T-cell (primary cell): ENCODE measurements at regions not wholly inside any gene's neighbourhood (a gene's known extent, or its start where the extent isn't known, plus 50 kb on each side); places are given as distances from the start of the nearest gene placed in this dataset.
"Not testable (repeated sequence)": the region's sequence is repeated elsewhere in the genome, so short reads cannot be mapped to it uniquely, and the experiment has no call there.

Experiments
- ATAC-seq, 4 experiments: fragments of 200-7000 bp in 3 of 4; fragments of 150-1000 bp in 1 of 4; cut with Tn5 transposase; replicated peaks in 1 of 4; 1 replicate in 3 of 4; 2 replicates in 1 of 4; pipeline ENCODE4 v1.10.0; 2021; ENCODE audit warnings: moderate library complexity in 3 of 4, mild to moderate bottlenecking in 2 of 4, moderate number of reproducible peaks in 1 of 4
- CTCF ChIA-PET, 2 donors: fragments of 300-600 bp; sonication (Branson Sonifier 250); formaldehyde crosslinking; loops; one replicate each; lab custom pipeline; 2022; ENCODE audit warnings: antibody characterized with exemption in 2 of 2; lab: Charles Lee
- POLR2A ChIA-PET, 2 donors: fragments of 300-600 bp; sonication (Branson Sonifier 250); formaldehyde crosslinking; loops; one replicate each; lab custom pipeline; 2022; ENCODE audit warnings: antibody characterized with exemption in 2 of 2; lab: Charles Lee
- DNase-seq, 35 experiments: peaks; one replicate each; pipeline versions ENCODE4 v3.0.0 to v3.0.0-alpha.2; 2013 to 2023
- H3K27ac ChIP-seq: one replicate; pipeline ENCODE4 v1.5.1; 2013; ENCODE audit warnings: low read length
- H3K27me3 ChIP-seq, 2 experiments: replicated peaks in 1 of 2; 1 replicate in 1 of 2; 2 replicates in 1 of 2; pipeline versions ENCODE4 v1.6.1 to v1.7.0; 2013; ENCODE audit warnings: low read length in 1 of 2, mixed read lengths in 1 of 2; ENCODE audit not compliant: control insufficient read depth in 2 of 2, insufficient read depth in 2 of 2; ENCODE audit errors: extremely low read depth in 1 of 2
- H3K36me3 ChIP-seq, 2 donors: 1 replicate in 1 of 2; 2 replicates in 1 of 2; pipeline versions ENCODE4 v1.6.1 to v1.7.0; 2013; ENCODE audit warnings: low read length in 1 of 2; ENCODE audit not compliant: control insufficient read depth in 2 of 2, insufficient read depth in 1 of 2; ENCODE audit errors: extremely low read depth in 1 of 2
- H3K4me1 ChIP-seq, 2 experiments: 1 replicate in 1 of 2; 2 replicates in 1 of 2; pipeline versions ENCODE4 v1.6.1 to v1.7.0; 2013; ENCODE audit warnings: low read length in 2 of 2, mixed read lengths in 1 of 2; ENCODE audit not compliant: insufficient read depth in 2 of 2, control insufficient read depth in 1 of 2; ENCODE audit errors: extremely low read depth in 1 of 2
- H3K4me3 ChIP-seq, 2 donors: 1 replicate in 1 of 2; 2 replicates in 1 of 2; pipeline versions ENCODE4 v1.5.1 to v1.7.0; 2013; ENCODE audit warnings: mild to moderate bottlenecking in 2 of 2, low read length in 1 of 2, moderate library complexity in 1 of 2; ENCODE audit not compliant: control insufficient read depth in 1 of 2; ENCODE audit errors: extremely low read depth in 1 of 2
- H3K9me3 ChIP-seq: 2 replicates; pipeline ENCODE4 v1.7.0; 2013
- H3K27ac Mint-ChIP-seq, 2 donors: one replicate each; pipeline ENCODE4 v1.8.0; 2020 to 2021; ENCODE audit warnings: mild to moderate bottlenecking in 2 of 2, mixed read lengths in 2 of 2
- H3K27me3 Mint-ChIP-seq, 2 donors: one replicate each; pipeline ENCODE4 v1.8.0; 2021 to 2022; ENCODE audit warnings: mixed read lengths in 2 of 2
- H3K36me3 Mint-ChIP-seq: one replicate; pipeline ENCODE4 v1.8.0; 2021; ENCODE audit warnings: mixed read lengths
- H3K4me1 Mint-ChIP-seq, 3 donors: one replicate each; pipeline ENCODE4 v1.8.0; 2020 to 2022; ENCODE audit warnings: mixed read lengths in 3 of 3, mild to moderate bottlenecking in 1 of 3
- H3K4me3 Mint-ChIP-seq, 3 donors: one replicate each; pipeline ENCODE4 v1.8.0; 2020 to 2022; ENCODE audit warnings: mild to moderate bottlenecking in 3 of 3, mixed read lengths in 3 of 3, moderate library complexity in 3 of 3
- H3K9me3 Mint-ChIP-seq, 3 donors: one replicate each; pipeline ENCODE4 v1.8.0; 2020 to 2022; ENCODE audit warnings: mixed read lengths in 3 of 3
- WGBS: methylation state at CpG from one replicate; pipeline ENCODE4 v1.1.5; 2013; ENCODE audit warnings: missing lambda C conversion rate; ENCODE audit not compliant: insufficient coverage; 5-methylcytosine and 5-hydroxymethylcytosine counted together

GRCh38 chr3:10647376-10647775 is 142.0 kb upstream of the ATP2B2 start:
- no peaks in the 10 kb centered on the region for H3K4me1 ChIP-seq
- CTCF ChIA-PET, result no interaction called here
- no peaks in the 10 kb centered on the region for H3K4me1 Mint-ChIP-seq
- H3K36me3 Mint-ChIP-seq, result no peaks in the 10 kb centered on the region
- H3K27me3 ChIP-seq, result peaks cover 0 to 11% of the 10 kb centered on the region in 2 experiments
- DNase-seq, result no peak
- no peak overlapping the region for H3K4me3 Mint-ChIP-seq
- no peak for ATAC-seq
- H3K27ac ChIP-seq, result no peak overlapping the region
- peaks cover 0 to 6% (median 0%) of the 10 kb centered on the region in 3 donors for H3K9me3 Mint-ChIP-seq
- H3K9me3 ChIP-seq, result no peaks in the 10 kb centered on the region
- H3K36me3 ChIP-seq, result no peaks in the 10 kb centered on the region
- H3K27ac Mint-ChIP-seq, result no peak overlapping the region
- no peak overlapping the region for H3K4me3 ChIP-seq
- POLR2A ChIA-PET, result no interaction called here
- H3K27me3 Mint-ChIP-seq, result peaks cover 5 to 22% of the 10 kb centered on the region in 2 donors
- 96% methylated on average over 5 of the region's 5 CpGs for WGBS

- ChIA-PET CTCF (no interaction called here), POLR2A (no interaction called here)
- Histone ChIP-seq H3K27ac (no peak overlapping the region), H3K27me3 (peaks cover 0 to 8% of the 10 kb centered on the region in 2 experiments), H3K4me1 (no peaks in the 10 kb centered on the region), H3K9me3 (no peaks in the 10 kb centered on the region), H3K4me3 (no peak overlapping the region), H3K36me3 (no peaks in the 10 kb centered on the region)
- Mint-ChIP-seq H3K9me3 (peaks cover 0 to 6% (median 0%) of the 10 kb centered on the region in 3 donors), H3K27me3 (peaks cover 5 to 19% of the 10 kb centered on the region in 2 donors), H3K36me3 (no peaks in the 10 kb centered on the region), H3K4me1 (no peaks in the 10 kb centered on the region), H3K4me3 (no peak overlapping the region), H3K27ac (no peak overlapping the region)
- DNase-seq (no peak), ATAC-seq (no peak)
- WGBS, result 75% methylated on average over 4 of the region's 4 CpGs
These were observed 142.8 kb upstream of the ATP2B2 start for GRCh38 chr3:10648181-10648580.

- DNase-seq, ATAC-seq, H3K4me3 Mint-ChIP-seq, CTCF ChIA-PET, H3K36me3 Mint-ChIP-seq, H3K4me1 ChIP-seq, H3K36me3 ChIP-seq, POLR2A ChIA-PET, H3K4me3 ChIP-seq, H3K9me3 ChIP-seq, H3K4me1 Mint-ChIP-seq, H3K27me3 ChIP-seq, H3K27ac Mint-ChIP-seq, H3K27ac ChIP-seq, H3K9me3 Mint-ChIP-seq: not testable (repeated sequence)
- no CpG with 5 or more reads among the region's 1 CpG for WGBS
- H3K27me3 Mint-ChIP-seq, result peaks cover 8 to 15% of the 10 kb centered on the region in 2 donors
These were observed 144.1 kb upstream of the ATP2B2 start for GRCh38 chr3:10649463-10649862.

- Mint-ChIP-seq H3K27ac (no peak overlapping the region), H3K36me3 (no peaks in the 10 kb centered on the region)
These were observed 146.1 kb upstream of the ATP2B2 start for GRCh38 chr3:10651506-10651905.

GRCh38 chr3:10653241-10653640 is 147.9 kb upstream of the ATP2B2 start:
- H3K4me3 ChIP-seq, result no peak overlapping the region
- no peak overlapping the region for H3K4me3 Mint-ChIP-seq
- no peak overlapping the region for H3K27ac ChIP-seq
- ChIA-PET POLR2A (no interaction called here), CTCF (no interaction called here)
- H3K27ac Mint-ChIP-seq, result no peak overlapping the region
- no peaks in the 10 kb centered on the region for H3K36me3 ChIP-seq
- H3K27me3 Mint-ChIP-seq, result peaks cover 32 to 38% of the 10 kb centered on the region in 2 donors
- no peaks in the 10 kb centered on the region for H3K4me1 Mint-ChIP-seq
- H3K4me1 ChIP-seq, result no peaks in the 10 kb centered on the region
- ATAC-seq, result no peak
- DNase-seq, result no peak
- H3K9me3 ChIP-seq, result no peaks in the 10 kb centered on the region
- WGBS, result 100% methylated on average over 1 of the region's 4 CpGs
- H3K27me3 ChIP-seq, result peaks cover 0 to 18% of the 10 kb centered on the region in 2 experiments
- peaks cover 0 to 6% (median 0%) of the 10 kb centered on the region in 3 donors for H3K9me3 Mint-ChIP-seq
- H3K36me3 Mint-ChIP-seq, result no peaks in the 10 kb centered on the region

More at GRCh38 chr3:10651506-10651905, 146.1 kb upstream of the ATP2B2 start:
- CTCF ChIA-PET, result no interaction called here
- ATAC-seq, result no peak
- peaks cover 0 to 10% of the 10 kb centered on the region in 2 experiments for H3K27me3 ChIP-seq
- H3K4me1 ChIP-seq, result no peaks in the 10 kb centered on the region
- peaks cover 0 to 6% (median 0%) of the 10 kb centered on the region in 3 donors for H3K9me3 Mint-ChIP-seq
- POLR2A ChIA-PET, result no interaction called here
- no peak overlapping the region for H3K4me3 ChIP-seq
- no peak overlapping the region for H3K4me3 Mint-ChIP-seq
- no peak overlapping the region for H3K27ac ChIP-seq
- H3K36me3 ChIP-seq, result no peaks in the 10 kb centered on the region
- H3K4me1 Mint-ChIP-seq, result no peaks in the 10 kb centered on the region
- no peak for DNase-seq
- peaks cover 19 to 26% of the 10 kb centered on the region in 2 donors for H3K27me3 Mint-ChIP-seq
- H3K9me3 ChIP-seq, result no peaks in the 10 kb centered on the region

- Histone ChIP-seq H3K9me3 (no peaks in the 10 kb centered on the region), H3K4me3 (no peak overlapping the region), H3K4me1 (no peaks in the 10 kb centered on the region), H3K27me3 (peaks cover 0 to 18% of the 10 kb centered on the region in 2 experiments), H3K36me3 (no peaks in the 10 kb centered on the region), H3K27ac (no peak overlapping the region)
- no peak overlapping the region for H3K27ac Mint-ChIP-seq
- ChIA-PET POLR2A (no interaction called here), CTCF (no interaction called here)
- DNase-seq (no peak), ATAC-seq (no peak)
- H3K4me1 Mint-ChIP-seq, result no peaks in the 10 kb centered on the region
- peaks cover 34 to 42% of the 10 kb centered on the region in 2 donors for H3K27me3 Mint-ChIP-seq
- H3K4me3 Mint-ChIP-seq, result no peak overlapping the region
- H3K9me3 Mint-ChIP-seq, result peaks cover 0 to 6% (median 0%) of the 10 kb centered on the region in 3 donors
- no peaks in the 10 kb centered on the region for H3K36me3 Mint-ChIP-seq
- 84% methylated on average over 6 of the region's 8 CpGs for WGBS
These were observed 148.7 kb upstream of the ATP2B2 start for GRCh38 chr3:10653866-10654611.
